ENCODE measurements at regions not wholly inside any gene's neighbourhood (a gene's known extent, or its start where the extent isn't known, plus 50 kb on each side); places are given as distances from the start of the nearest gene placed in this dataset.

DNA sequence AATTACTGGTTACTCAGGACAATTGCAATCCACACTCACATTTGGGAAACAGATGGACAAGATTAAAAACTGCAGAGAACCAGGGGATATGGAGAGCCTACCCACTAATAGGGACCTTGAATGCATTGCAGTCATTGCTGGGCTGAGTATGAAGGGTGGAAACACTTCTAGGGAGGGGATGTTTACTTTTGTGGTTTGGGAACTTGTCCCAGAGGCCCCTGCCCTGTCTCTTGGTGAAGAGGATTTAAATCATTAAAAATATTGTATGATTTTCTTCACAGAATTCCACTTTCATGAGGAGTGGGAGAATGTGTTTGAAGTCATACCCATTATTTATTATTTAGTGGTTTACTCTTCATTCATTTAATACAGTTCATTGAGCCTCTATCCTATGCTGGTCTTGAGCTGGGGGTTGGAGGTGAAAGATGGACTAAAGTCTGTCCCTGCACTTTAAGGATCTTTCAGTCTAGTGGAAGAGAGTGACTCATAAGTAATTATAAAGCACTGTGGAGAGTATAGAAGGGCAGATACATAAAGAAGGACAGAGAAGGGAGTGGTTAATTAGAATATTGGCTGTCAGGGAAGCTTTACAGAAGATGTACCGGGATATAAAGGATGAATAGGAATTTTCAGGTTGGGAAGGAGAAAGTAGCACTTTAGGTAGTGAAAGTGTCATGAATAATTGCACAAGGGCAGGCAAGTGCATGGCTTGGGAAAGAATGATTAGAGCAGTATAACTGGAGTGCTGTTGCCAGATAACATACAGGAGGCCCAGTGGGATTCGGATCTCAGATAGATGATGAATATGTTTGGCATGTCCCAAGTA, 313.4 kb downstream of the LPIN1 start:
- no peak for DNase-seq (ENCODE audit: low read depth)

DNA sequence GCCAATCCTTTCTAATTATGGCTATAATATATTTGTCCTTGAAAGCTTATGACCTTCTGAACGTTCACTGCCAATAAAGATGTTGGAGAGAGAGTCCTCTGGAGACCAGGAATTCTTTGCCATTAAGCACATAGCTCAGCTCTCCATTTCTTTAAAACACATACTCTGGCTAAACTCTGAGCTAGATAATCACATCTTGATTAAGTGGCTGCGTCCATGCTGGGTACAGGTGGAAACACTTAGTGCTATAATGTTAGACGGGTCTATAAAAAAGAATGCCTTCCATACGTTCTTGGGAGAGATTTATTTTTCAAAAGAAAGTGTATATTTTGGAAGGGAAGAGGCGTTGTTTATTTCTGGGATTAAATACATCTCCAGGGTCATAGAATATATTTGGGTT, 314.5 kb downstream of the LPIN1 start:
- no peak for DNase-seq (ENCODE audit: low read depth)

DNA sequence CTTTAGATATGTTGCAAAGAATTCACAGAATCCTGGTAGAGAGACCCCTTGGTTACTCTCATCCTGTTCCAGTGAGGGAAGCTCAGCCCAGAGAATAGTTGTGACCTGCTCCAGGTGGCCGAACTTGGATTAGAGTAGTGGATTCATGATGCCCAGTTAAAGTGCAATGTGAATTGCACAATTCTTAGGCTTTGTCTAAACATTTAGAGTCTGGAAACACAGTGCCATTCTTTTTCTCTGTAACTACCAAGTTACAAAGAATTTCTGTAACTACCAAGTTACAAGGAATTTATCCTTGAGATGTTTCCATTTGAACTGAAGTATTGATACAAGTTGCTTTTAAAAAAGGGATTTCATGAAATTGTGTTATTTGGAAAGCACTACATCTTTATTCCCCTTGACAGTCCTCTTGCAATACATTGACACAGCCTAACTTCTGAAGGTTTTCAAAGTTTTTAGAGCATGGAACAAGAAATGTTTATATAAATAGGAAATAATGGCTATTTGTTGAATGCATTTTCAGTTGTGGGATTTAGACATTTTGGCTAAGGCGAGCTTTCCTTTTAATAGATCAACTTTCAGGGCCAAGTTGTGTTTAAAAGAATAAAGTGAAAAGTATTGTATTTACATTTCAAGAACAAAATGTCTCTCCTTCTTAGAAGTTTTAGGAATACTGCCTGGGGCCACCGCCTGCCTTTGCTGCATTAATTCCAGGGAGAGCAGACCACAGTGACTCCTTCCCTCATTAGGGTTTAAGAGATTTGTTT, 315.0 kb downstream of the LPIN1 start:
- DNase-seq (ENCODE audit: low read depth): no peak

DNA sequence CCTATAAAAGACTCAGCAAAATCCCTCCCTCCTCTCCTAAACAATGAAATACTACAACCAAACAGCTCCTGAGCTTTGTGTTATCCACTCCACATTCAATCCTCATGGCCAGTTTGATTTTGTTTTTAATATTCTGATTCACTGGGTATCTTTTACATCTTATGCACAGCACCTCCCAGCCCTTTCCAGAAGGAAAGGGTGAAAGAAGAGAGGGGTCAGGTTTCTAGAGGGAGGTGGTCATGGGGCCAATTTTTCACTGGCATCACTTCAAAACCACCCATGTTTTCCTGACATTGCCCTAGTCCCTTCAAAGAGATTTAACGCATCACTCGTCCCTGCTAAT, 315.6 kb downstream of the LPIN1 start:
- no peak for DNase-seq (ENCODE audit: low read depth)

DNA sequence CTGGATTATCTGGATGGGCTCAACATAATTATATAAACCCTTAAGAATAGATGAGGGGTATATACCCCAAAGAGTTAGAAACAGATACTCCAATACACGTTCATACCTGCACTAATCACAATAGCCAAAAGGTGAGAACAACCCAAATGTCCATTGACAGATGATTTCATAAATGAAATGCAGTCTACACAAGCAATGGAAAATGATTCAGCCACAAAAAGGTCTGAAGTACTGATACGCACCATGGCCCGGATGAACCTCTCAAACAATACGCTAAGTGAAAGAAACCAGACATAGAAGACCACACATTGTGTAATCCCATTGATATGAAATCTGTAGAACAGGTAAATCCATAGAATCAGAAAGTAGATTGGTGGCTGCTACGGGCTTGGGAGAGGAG, 316.8 kb downstream of the LPIN1 start:
- no peak for DNase-seq (ENCODE audit: low read depth)

DNA sequence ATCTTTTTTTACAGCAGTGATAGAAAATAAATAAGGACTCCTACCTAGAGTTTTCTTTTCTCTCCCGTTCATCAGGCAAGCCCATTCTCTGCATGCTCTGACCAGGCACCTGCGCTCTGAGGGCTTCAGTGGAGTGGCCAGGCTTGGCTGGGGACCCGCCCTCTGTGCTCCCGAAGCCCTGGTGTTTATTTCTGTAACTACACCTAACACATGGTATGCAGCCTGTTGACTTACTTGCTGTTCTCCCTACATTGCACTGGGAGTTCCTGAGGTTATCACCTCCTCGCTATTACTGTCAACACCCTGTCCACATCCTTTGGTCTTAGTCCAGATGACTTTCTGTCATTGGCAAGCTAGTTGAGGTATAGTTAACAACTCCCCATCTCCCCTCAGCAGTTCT, 317.7 kb downstream of the LPIN1 start:
- no peak for DNase-seq (ENCODE audit: low read depth)

DNA sequence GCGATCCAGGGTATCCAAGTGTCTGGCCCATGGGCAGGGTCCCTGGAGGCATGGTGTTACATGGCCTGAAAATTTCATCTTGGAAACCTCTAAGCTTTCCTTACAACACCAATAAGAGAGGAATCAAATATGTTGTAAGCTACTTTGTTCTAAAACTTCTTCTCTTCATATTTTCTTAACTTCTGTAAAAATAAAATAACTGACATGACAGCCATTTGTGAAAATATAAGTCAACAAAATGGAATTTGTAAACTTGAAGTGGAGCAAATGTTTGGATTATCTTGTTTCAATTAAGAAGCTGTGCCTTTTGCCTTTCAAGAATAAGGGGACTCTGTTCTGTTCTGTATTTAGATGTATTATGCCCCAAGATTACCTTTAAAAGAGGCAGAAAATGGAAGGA, 319.7 kb downstream of the LPIN1 start:
- DNase-seq (ENCODE audit: low read depth): no peak

DNA sequence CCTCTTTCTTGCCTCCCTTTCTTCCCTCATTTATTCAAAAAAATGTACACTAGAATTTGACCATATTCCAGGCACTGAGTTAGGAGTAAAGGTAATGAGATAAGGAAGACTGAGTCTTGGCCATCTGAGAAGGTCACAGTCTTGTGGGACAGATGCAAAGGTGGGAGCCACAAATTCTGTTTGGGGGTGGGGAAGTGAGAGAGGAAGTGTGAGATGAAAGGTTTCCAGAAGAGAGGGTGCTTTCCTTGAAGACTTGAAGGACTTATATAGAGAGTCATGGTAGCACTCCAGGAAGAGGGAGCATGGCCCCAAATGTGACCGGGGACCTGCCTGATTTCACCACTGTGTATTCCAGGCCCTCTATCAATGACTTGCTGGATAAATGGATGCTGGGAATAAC, 320.6 kb downstream of the LPIN1 start:
- DNase-seq (ENCODE audit: low read depth): no peak

DNA sequence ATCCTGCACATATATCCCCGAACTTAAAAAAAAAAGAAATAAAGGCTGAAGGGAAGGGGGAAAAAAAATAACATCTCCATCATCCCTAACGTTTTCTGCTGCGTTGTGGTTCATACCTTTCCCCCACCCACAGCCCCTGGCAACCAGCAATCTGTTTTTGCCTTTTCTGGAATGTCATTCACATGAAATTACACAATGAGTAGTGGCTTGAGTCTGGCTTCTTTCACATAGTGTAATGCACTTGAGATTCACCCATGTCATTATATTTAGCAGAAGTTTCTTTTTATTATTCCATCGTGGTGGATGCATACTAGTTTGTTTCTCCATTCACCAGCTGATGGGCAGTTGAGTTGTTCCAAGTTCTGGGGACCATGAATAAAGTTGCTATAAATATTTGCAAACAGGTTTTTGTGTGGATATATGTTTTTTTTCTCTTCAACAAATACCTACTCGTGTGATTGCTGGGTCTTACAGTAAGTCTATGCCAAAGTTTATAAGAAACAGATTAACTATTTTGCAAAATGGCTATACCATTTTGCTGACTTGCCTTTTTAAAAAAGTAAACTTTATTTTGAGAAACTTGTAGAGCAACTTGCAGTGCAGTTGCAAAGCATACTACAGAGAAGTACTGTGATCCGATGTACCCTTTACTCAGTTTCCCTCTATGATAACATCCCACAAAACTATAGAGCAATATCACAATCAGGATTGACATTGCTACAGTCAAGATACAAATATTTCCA, 322.5 kb downstream of the LPIN1 start:
- DNase-seq (ENCODE audit: low read depth): no peak

DNA sequence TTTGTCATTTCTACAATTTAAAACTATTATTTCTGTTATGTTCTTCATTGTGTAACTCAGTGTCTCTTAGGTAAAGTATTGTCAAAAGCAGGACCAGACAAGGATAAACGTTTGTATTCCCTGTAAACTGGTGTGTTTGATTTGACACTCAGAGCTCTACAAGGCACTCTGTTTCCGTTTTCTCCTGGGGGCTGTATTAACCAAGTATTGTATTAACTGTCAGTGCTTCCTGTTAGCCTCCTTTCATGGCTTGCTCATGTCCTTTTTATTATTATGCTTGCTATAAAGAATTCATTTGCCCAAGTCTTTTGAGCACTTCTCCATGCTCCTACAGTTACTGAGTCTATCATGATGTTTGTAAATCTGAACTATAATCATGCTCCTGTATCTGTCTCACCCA, 323.7 kb downstream of the LPIN1 start:
- no peak for DNase-seq (ENCODE audit: low read depth)

DNA sequence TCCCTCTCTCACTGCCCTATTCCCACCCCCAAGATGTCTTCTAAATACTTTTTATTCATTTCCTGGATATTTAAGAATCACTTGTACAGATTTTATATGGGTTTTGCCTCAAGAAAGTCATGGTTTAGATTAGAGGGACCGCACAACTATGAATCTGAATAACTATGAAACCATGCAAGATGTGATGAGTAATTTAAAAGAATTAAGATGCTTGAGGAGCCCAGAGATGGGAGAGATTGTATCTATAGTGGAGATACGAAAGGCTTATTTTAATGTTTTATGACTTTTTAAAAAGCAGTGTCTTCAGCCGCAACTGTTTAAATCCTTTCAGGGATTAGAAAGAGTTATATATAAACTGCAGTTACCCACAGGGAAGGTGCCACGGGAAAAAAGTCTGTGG, 324.1 kb downstream of the LPIN1 start:
- no peak for DNase-seq (ENCODE audit: low read depth)

DNA sequence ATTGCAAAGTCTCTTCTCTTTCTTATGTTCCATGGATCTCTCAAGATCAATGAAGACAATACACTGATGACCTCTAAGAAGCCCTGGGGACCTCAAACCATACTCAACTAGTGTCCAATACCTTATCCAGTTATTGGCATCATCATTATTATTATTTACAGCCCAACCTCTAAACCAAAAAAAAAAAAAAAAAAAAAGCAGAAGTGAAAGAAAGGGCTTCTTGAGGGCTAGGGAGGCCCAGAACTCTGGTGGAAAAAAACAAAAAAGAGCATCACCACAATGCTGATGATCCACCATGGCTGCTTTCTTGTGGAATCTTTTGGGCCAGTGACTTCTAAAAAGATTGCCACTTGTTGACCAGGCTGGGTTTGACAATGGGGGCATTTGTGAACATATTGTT, 324.9 kb downstream of the LPIN1 start:
- DNase-seq (ENCODE audit: low read depth): no peak

DNA sequence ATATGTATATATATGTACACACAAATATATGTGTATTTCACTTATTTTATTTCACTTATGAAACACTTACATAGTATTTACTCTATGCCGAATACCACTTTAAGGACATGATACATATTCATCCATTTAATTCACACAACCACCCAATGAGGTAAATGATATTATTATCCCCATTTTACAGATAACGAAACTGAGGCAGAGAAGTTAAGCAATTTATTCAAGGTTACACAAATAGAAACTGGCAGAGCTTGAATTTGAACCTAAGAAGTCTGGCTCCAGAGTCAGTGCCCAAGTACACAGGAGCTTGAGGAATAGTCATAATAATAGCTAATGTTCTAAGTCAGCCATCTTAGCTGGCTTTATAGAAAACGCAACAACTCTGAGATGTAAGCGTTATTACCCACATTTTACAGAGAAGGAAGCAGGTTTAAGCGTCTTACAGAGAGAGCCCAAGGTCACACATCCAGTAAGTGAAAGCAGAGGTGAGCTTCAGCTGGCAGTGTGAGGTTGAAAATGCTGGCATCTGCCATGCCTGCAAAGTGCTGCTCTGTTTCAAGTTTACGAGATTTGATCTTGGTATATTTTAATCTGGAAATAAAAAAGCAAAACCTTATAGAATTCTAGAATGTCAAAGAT, 326.9 kb downstream of the LPIN1 start:
- DNase-seq (ENCODE audit: low read depth): no peak

DNA sequence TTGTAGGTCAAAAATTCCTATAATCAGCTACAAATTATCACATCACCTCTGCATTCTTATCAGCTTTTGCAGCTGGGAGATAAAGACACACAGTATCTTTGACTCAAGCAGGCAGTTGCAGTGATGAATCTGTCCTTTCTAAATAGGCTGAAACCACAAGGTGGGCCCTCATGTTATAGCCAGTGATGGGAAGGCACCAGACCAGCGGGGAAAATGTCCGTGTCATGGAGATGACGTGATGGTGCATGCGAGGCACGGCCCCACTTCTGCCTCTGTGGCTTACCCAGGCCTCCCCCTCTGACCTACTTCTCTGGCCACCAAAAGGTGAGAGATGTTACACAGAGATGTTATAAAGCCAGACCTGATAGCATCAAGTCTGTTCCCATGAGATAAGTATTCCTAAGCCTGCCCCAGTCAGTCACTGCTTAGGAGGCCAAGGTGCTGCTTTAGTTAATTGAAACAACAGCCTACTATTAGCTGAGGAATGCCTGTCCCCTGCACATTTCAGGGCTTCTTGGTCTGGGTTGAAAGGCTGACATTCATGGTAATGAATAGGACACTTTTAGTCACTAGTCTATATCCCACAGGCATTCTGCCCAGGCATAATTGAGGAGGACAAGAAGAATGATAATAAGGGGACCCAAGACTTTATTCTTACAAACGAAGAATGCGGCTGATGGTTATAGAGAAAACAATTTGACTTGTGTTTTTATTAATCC, 327.9 kb downstream of the LPIN1 start:
- no peak for DNase-seq (ENCODE audit: low read depth)

DNA sequence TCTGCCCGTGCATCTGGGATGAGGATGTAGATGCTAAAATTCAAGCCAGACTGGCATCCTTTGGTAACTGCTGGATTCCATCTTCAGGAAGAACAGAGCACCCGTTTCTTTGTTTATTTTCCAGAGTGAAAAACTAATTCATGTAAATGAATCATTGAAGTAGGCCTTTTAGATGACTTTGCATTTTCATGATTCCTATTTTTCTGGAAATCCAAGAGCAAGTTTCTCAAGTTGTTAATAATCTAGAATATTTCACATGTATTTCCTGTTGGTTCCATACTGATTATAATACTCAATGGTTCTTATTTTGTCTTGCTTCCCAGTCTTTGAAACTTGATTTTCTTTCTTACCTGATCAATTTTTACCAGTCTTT, 328.4 kb downstream of the LPIN1 start:
- no peak for DNase-seq (ENCODE audit: low read depth)

DNA sequence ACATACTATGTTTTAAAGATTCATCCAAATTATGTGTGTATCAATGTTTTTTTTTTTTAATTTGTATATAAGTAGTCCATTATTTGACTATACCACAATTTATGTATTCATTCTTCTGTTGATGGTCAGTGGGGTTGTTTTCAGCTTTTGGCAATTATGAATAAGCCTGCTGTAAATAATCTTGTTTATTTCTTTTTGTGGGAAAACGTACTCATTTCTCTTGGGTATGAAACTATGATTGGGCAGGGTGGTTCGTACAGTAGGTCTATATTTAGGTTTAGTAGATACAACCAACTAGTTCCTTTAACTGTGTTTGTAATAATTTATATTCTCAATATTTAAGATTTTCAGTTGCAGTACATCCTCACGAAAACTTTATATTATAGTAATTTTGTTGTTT, 329.2 kb downstream of the LPIN1 start:
- DNase-seq (ENCODE audit: low read depth): no peak

DNA sequence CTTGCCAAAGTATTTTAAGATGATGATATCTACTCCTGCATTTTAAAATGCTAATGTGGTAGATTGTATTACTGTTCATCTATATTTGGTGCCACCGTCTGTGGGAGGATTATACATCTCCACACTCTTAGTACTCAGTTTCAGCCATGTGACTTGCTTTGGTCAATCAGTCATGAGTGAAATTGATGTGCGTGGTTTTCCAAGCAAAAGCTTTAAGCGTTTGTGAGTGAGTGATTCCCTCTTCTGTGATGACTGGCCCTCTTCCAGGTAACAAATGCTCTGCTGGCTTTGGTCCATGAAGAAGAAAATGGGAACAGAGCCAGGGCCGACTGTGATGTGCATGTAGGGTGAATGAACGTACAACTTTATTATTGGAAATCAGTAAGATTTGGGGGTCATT, 330.4 kb downstream of the LPIN1 start:
- no peak for DNase-seq (ENCODE audit: low read depth)

DNA sequence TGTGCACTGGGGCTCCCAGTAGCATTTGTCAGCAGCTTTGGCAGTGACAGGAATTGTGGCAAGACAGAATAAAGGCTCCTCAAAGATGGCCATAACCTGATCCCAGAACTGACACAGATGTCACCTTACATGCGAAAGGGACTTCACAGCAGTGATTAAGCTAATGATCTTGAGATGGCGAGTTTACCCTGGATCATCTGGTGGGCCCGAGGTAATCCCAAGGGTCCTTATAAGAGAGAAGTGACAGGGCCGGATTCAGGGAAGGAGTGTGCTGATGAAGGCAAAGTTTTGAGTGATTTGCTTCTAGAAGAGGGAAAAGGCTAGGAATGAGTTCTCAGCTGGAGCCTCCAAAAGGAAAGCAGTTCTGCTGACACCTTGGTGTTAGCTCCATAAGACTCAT, 333.9 kb downstream of the LPIN1 start:
- DNase-seq (ENCODE audit: low read depth): no peak

DNA sequence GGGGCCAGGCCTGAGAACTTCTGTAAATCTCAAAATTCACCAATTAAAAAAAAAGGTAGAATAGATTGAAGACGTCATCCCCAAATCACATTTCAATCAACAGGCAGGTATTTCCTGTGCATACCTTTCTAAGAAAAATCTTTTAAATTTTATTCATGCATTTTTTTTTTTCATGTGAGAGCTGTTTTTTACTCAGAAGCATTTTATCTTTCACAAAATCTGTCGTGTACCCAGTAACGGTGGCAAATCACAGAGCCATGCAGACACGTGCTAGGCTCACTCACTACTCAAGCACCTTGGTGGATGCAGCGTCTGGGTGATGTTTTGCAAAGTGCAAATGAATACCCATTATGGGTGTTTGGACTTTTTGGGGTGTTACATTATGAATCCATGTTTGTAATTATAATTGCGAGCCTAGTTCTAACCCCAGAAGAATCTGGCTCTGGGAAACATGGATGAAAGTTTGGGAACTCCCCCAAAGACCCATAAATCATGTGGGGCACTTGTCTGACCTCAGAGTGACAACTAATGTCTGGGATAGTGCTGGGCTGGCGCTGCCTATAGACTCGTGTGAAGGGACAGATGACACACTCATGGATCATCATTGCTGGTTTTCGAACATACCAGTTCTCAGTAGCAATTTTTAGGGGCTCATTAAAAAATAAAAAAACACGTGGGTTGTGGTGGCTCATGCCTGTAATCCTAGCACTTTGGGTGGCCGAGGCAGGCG, 335.2 kb downstream of the LPIN1 start:
- DNase-seq (ENCODE audit: low read depth): no peak

DNA sequence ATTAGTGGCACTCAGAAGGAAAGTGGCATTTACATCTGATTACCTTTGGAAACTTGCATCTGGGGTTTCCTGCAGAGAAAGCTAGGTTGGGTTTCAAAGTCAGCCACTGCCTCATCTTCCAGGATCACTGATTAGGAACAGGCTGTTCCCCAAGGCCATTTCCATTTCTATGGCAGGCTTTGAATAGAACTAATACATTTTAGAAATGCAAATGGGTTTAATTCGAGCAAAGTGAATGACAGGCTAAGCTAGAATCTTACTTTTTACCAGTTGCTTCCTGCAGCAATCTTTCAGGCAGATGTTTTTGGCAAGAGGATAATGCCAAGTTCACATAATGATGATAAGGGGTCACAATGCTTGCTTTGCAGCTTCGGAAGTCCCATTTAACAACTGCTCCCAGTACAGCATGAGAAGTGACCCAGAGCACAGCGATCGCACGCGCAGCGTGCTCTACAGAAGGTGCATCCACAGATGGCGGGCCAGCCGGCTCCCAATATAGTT, 336.7 kb downstream of the LPIN1 start:
- no peak for DNase-seq (ENCODE audit: low read depth)
